Upper lobe of left lung (tissue), 4 donors: ENCODE measurements at regions not wholly inside any gene's neighbourhood (a gene's known extent, or its start where the extent isn't known, plus 50 kb on each side); places are given as distances from the start of the nearest gene placed in this dataset.

ENCODE experiments used
- EP300 ChIP-seq, 4 donors: sonication (generic); formaldehyde crosslinking; IDR thresholded peaks; one replicate each; pipeline ENCODE4 v1.5.1; 2017; ENCODE audit warnings: antibody characterized with exemption in 4 of 4, control low read depth in 2 of 4
- TF ChIP-seq, protein P1 (sequence below), 6 experiments: fragments of 450-650 bp in 4 of 6; fragments of 200-600 bp in 2 of 6; sonication (generic) in 2 of 6; IDR thresholded peaks; one replicate each; pipeline ENCODE4 v1.5.1; 2016 to 2019; ENCODE audit warnings: antibody characterized with exemption in 6 of 6

DNA sequence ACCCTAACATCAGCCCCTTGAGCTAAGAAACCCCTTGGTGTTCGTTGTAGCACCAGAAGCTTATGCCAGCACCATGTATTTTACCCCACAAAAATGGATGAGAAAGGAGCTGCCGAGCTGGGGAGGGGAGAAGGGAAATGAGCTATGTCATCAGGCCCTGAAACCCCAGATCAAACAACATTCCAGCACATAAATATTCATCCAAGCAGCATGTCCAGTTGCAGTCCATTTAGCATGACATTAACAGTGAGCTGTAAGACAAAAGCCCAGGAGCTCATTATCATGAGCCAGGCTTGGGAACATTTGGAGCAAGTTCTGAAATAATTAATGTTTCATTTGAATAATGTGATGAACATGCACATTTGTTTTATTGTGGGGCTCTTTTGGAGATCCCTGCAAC lies 630.1 kb upstream of the TMEM132C start:
- TF ChIP-seq, protein P1, sequence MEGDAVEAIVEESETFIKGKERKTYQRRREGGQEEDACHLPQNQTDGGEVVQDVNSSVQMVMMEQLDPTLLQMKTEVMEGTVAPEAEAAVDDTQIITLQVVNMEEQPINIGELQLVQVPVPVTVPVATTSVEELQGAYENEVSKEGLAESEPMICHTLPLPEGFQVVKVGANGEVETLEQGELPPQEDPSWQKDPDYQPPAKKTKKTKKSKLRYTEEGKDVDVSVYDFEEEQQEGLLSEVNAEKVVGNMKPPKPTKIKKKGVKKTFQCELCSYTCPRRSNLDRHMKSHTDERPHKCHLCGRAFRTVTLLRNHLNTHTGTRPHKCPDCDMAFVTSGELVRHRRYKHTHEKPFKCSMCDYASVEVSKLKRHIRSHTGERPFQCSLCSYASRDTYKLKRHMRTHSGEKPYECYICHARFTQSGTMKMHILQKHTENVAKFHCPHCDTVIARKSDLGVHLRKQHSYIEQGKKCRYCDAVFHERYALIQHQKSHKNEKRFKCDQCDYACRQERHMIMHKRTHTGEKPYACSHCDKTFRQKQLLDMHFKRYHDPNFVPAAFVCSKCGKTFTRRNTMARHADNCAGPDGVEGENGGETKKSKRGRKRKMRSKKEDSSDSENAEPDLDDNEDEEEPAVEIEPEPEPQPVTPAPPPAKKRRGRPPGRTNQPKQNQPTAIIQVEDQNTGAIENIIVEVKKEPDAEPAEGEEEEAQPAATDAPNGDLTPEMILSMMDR (IDR thresholded peaks at IDR 0.05) = no peak
- no peak for TF ChIP-seq EP300 (IDR thresholded peaks at IDR 0.05)
